Tibial nerve (tissue), 3 donors: ENCODE measurements at regions not wholly inside any gene's neighbourhood (a gene's known extent, or its start where the extent isn't known, plus 50 kb on each side); places are given as distances from the start of the nearest gene placed in this dataset.

Source experiments
- CTCF ChIP-seq, 5 experiments: fragments of 200-600 bp in 3 of 5; fragments of 450-650 bp in 2 of 5; sonication (generic) in 3 of 5; IDR thresholded peaks; one replicate each; pipeline ENCODE4 v1.5.1; 2016 to 2019; ENCODE audit warnings: antibody characterized with exemption in 5 of 5, mild to moderate bottlenecking in 3 of 5, moderate library complexity in 2 of 5
- POLR2A ChIP-seq, 2 donors: fragments of 450-650 bp; IDR thresholded peaks; one replicate each; pipeline ENCODE4 v1.6.1; 2017; ENCODE audit warnings: antibody characterized with exemption in 2 of 2, mild to moderate bottlenecking in 2 of 2, moderate library complexity in 2 of 2

- TF ChIP-seq CTCF (IDR thresholded peaks at IDR 0.05): no peak
- no peak for TF ChIP-seq POLR2A (IDR thresholded peaks at IDR 0.05)
Measured at GRCh38 chr11:28820296-28820989, 712.3 kb downstream of the METTL15 start.
